GM10266 (cell line): ENCODE measurements at regions not wholly inside any gene's neighbourhood (a gene's known extent, or its start where the extent isn't known, plus 50 kb on each side); places are given as distances from the start of the nearest gene placed in this dataset.
"Not testable (repeated sequence)": the region's sequence is repeated elsewhere in the genome, so short reads cannot be mapped to it uniquely, and the experiment has no call there.

Experiments
- DNase-seq: peaks from one replicate; pipeline ENCODE4 v3.0.0; 2012; ENCODE audit errors: extremely low spot score
- TF ChIP-seq, protein P1 (sequence below): IDR thresholded peaks from 2 replicates; pipeline ENCODE4 v1.5.1; 2012; ENCODE audit warnings: mild to moderate bottlenecking, low read depth; ENCODE audit not compliant: control insufficient read depth, insufficient read depth; ENCODE audit errors: missing control alignments

DNA sequence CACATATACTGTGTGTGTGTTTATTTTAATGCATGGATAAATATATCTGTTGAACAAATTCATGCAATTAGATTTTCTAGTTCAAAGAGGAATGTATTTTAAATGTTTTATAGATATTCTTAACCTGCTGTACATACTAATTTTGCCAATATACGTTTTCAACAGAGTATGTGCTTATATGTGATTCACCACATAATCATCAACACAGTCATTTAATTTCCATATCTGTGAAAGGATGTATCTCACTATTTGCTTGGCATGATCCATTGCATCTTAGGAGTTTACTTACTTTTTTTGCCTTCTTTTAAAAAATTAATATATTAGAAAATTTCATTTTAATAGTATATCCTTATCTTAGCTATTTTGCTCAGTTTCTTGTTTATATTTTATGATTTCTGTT, 902.3 kb upstream of the CITED2 start:
- TF ChIP-seq, protein P1, sequence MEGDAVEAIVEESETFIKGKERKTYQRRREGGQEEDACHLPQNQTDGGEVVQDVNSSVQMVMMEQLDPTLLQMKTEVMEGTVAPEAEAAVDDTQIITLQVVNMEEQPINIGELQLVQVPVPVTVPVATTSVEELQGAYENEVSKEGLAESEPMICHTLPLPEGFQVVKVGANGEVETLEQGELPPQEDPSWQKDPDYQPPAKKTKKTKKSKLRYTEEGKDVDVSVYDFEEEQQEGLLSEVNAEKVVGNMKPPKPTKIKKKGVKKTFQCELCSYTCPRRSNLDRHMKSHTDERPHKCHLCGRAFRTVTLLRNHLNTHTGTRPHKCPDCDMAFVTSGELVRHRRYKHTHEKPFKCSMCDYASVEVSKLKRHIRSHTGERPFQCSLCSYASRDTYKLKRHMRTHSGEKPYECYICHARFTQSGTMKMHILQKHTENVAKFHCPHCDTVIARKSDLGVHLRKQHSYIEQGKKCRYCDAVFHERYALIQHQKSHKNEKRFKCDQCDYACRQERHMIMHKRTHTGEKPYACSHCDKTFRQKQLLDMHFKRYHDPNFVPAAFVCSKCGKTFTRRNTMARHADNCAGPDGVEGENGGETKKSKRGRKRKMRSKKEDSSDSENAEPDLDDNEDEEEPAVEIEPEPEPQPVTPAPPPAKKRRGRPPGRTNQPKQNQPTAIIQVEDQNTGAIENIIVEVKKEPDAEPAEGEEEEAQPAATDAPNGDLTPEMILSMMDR, result no peak
- DNase-seq, result no peak

DNA sequence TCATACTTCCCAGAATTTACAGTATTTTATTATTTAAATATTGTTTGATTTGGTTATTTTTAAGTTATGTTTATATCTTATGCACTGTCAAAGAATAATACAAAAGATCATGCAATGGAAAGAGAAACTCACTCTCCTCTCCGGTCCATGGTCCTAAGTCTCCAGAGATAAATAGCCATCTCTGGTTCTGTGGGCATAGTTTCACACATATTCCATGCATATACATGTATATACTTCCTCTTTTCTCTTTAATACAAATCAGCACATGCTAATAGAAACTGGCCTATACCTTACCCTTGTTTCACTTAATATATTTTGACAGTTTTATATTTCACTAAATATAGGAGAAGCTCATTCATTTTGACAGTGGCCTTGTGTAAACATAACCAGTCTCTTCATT, 901.7 kb upstream of the CITED2 start:
- TF ChIP-seq, protein P1, result no peak
- no peak for DNase-seq

DNA sequence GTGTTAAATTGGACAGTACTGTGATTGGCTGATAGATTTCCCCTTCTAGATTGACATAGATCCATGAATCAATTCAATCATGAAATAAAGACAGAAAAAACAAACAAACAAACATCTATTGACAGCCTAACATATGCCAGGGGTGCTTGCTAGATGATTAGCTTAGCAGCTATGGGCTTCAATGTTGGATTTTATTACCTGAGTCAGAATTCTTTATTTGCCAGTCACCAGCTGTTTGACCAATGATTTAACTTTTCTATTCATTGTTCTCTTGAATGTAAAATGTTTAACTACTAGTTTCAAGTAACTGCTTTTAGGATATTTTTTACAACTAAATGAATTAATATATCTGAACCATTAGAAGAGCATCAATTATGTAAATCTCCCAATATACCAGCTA, 901.3 kb upstream of the CITED2 start:
- DNase-seq, result no peak
- TF ChIP-seq, protein P1, result no peak

DNA sequence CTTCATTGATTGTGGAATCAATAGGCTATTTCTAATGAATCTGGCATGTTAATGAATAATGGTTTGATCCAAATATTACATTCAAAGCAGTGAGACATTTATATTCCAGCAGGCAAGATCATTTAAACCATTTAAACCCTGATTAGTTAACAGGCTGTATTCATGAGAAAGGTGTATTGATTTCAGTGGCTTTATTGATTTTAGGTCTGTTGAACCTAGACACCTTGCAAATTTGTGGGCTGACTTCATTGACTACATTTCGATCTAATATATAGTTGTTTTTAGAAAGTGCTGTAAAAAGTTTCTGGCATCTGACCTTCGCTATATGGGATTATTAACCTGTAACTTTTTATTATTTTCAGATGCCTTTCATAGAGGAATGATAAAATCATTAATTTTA, 900.1 kb upstream of the CITED2 start:
- DNase-seq, result no peak
- TF ChIP-seq, protein P1, result no peak

DNA sequence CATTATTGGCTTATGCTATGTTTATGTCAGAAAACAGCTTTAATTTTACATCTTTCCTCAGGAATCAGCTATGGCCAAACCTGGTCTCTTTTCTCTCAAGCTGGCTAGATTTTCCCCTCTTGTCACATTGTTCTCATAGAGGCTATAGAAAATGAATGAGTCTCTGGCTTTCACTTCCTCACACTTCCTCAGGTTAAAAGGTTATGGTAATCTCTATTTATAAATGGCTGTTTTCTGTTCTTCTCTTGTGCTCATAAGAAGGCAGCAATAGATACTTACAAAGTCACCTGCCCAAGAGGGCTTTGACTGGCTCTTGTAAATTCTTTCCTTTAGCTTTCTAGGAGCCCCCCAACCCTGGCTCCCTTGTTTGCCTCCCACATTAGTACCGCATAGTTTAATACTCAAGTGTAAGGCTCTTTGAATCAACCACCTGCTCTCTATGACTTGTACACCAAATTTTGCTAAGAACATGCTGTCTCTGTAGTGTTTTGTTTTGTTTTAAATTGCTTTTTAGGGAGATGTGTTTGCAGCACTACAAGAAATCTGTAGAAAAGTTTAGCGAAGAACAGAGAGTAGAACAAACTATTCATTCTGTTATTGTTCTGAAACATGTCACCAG, 897.4 kb upstream of the CITED2 start:
- peak; percentile 4 for DNase-seq
- TF ChIP-seq, protein P1, result no peak

DNA sequence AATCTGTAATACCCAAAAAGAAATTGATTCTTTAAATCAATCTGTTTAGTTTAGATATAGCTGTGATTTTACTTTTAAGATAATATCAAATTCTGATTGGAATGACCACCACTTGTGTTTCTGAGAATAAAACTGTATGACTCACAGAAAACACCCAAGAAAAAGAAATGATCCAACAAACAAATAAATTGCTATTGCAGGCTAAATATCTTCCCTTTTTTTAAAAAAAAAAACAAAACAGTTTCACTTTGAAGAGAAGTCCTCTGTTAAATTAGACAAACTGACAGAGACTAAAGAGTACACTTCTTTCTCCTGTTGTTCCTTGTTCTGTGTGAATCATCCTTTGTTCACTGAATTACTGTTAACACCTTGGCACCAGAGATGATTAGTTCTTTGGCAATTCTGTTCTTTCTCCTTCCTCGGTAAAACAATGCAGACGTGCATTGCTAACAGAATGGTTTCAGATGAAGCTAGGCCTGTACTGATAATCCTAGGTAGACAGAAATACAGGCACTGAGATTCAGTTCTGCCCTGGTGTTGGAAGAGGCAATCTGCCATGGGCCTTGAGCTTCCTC, 895.2 kb upstream of the CITED2 start:
- TF ChIP-seq, protein P1, result no peak
- DNase-seq, result no peak

DNA sequence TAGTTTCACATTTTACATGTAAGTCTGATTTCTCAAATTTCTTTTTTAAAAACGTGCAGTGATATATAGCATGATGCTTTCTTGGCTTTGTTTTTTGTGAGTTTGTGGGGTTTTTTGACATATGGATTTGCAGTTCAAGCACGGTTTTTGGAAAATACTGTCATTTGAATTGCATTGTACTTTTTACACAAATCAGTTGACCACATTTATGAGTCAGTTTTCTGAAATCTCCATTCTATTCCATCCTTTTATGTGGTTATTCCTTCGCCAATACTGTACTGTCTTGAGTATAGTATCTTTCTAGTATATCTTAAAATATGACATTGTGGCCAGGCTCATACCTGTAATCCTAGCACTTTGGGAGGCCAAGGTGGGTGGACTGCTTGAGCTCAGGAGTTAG, 890.0 kb upstream of the CITED2 start:
- TF ChIP-seq, protein P1, result no peak
- no peak for DNase-seq

DNA sequence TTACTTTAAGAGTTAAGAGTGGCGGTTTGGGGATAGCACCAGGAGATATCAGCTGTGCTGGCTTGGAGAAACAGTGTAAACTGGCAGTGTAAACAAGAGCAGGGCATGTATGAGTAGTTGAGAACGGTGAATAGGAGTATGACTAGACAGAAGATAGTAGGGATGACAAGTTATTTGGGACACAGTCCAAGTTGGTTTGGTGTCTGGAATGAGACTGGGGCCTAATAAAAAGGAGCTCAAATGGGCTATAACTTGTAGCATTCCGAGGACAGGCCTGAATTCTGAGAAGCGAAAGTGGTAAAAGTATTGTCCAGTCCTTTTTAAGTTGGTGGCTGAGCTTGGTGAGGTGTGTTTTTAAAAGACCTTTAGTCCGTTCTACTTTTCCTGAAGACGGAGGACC, 883.9 kb upstream of the CITED2 start:
- not testable (repeated sequence) for DNase-seq
